SK-N-SH (cell line): ENCODE measurements at regions not wholly inside any gene's neighbourhood (a gene's known extent, or its start where the extent isn't known, plus 50 kb on each side); places are given as distances from the start of the nearest gene placed in this dataset.

Experiments used
- CTCF ChIA-PET: fragments of 300-600, 350-600 bp; formaldehyde crosslinking; extraction: SDS; loops from one replicate; lab custom pipeline; 2021; lab: Yijun Ruan, JAX
- POLR2A ChIA-PET: fragments of 350-600 bp; sonication (Branson Sonifier 250); formaldehyde crosslinking; extraction: SDS; loops from one replicate; lab custom pipeline; 2020; ENCODE audit warnings: antibody characterized with exemption, inconsistent platforms; lab: Yijun Ruan, JAX
- DNase-seq: peaks from one replicate; pipeline ENCODE4 v3.0.0; 2012
- H2AFZ ChIP-seq: fragments of 200-600 bp; sonication (generic); 2 replicates; pipeline ENCODE4 v1.8.1; 2016; ENCODE audit warnings: antibody characterized with exemption, mild to moderate bottlenecking, low read depth
- H3F3A ChIP-seq: fragments of 200-600 bp; sonication (generic); replicated peaks from 2 replicates; pipeline ENCODE3; 2016; ENCODE audit warnings: antibody characterized with exemption, mild to moderate bottlenecking; ENCODE audit not compliant: insufficient read depth
- H3K27ac ChIP-seq, 2 experiments: fragments of 200-500 bp in 1 of 2; fragments of 200-600 bp in 1 of 2; sonication (Bioruptor generic) in 1 of 2; sonication (generic), shearing (Covaris generic) in 1 of 2; 2 replicates each; pipeline versions ENCODE4 v1.5.1 to v1.6.1; 2014 to 2016; ENCODE audit warnings: low read depth in 2 of 2, inconsistent platforms in 1 of 2, low read length in 1 of 2, mild to moderate bottlenecking in 1 of 2, mixed read lengths in 1 of 2
- H3K27me3 ChIP-seq: fragments of 200-600 bp; sonication (generic), shearing (Covaris generic); 2 replicates; pipeline ENCODE4 v1.6.1; 2016; ENCODE audit warnings: mixed run types; ENCODE audit not compliant: insufficient read depth
- H3K36me3 ChIP-seq, 2 experiments: fragments of 200-500 bp in 1 of 2; fragments of 200-600 bp in 1 of 2; sonication (Bioruptor generic) in 1 of 2; sonication (generic) in 1 of 2; replicated peaks in 1 of 2; 2 replicates each; pipeline versions ENCODE3 to v1.5.1; 2014 to 2016; ENCODE audit warnings: low read length in 1 of 2, mild to moderate bottlenecking in 1 of 2; ENCODE audit not compliant: insufficient read depth in 2 of 2, control insufficient read depth in 1 of 2
- H3K4me1 ChIP-seq, 2 experiments: fragments of 200-500 bp in 1 of 2; fragments of 200-600 bp in 1 of 2; sonication (Bioruptor generic) in 1 of 2; sonication (generic), shearing (Covaris generic) in 1 of 2; 2 replicates each; pipeline versions ENCODE4 v1.5.1 to v1.6.1; 2014 to 2016; ENCODE audit warnings: low read depth in 1 of 2, low read length in 1 of 2, mixed run types in 1 of 2; ENCODE audit not compliant: insufficient read depth in 2 of 2, control insufficient read depth in 1 of 2
- H3K4me2 ChIP-seq: fragments of 200-600 bp; sonication (generic), shearing (Covaris generic); 2 replicates; pipeline ENCODE4 v1.6.1; 2017; ENCODE audit warnings: mixed run types
- H3K4me3 ChIP-seq, 2 experiments: fragments of 200-500 bp in 1 of 2; fragments of 200-600 bp in 1 of 2; sonication (Bioruptor generic) in 1 of 2; sonication (generic), shearing (Covaris generic) in 1 of 2; 2 replicates each; pipeline versions ENCODE4 v1.5.1 to v1.8.1; 2014 to 2016; ENCODE audit warnings: low read depth in 2 of 2, inconsistent platforms in 1 of 2, low read length in 1 of 2, mild to moderate bottlenecking in 1 of 2, mixed read lengths in 1 of 2, moderate library complexity in 1 of 2
- H3K79me2 ChIP-seq: fragments of 200-600 bp; sonication (generic); 2 replicates; pipeline ENCODE4 v1.8.1; 2017; ENCODE audit warnings: mild to moderate bottlenecking; ENCODE audit not compliant: insufficient read depth
- H3K9ac ChIP-seq: fragments of 200-600 bp; sonication (generic); 2 replicates; pipeline ENCODE4 v1.6.1; 2017; ENCODE audit warnings: mixed run types
- H3K9me2 ChIP-seq: fragments of 200-600 bp; sonication (generic); 2 replicates; pipeline ENCODE4 v1.6.1; 2017; ENCODE audit warnings: mixed run types
- H3K9me3 ChIP-seq: fragments of 200-600 bp; sonication (generic); 2 replicates; pipeline ENCODE4 v1.6.1; 2017; ENCODE audit warnings: mixed run types, mild to moderate bottlenecking, moderate library complexity
- H4K20me1 ChIP-seq: fragments of 200-600 bp; sonication (generic); 2 replicates; pipeline ENCODE4 v1.6.1; 2017; ENCODE audit warnings: mild to moderate bottlenecking, mixed run types; ENCODE audit not compliant: insufficient read depth
- CHD2 ChIP-seq: fragments of 150-350 bp; IDR thresholded peaks from 2 replicates; pipeline ENCODE4 v1.6.1; 2018; ENCODE audit warnings: low read length; ENCODE audit not compliant: partially characterized antibody
- EP300 ChIP-seq, 2 experiments: IDR thresholded peaks; 2 replicates each; pipeline versions ENCODE4 v1.4.0 to v1.6.1; 2012; ENCODE audit warnings: borderline replicate concordance in 1 of 2, low read depth in 1 of 2, low read length in 1 of 2
- FOSL2 ChIP-seq: IDR thresholded peaks from 2 replicates; pipeline ENCODE4 v1.4.0; 2012; ENCODE audit warnings: low read depth, mild to moderate bottlenecking, moderate library complexity, borderline replicate concordance
- GATA2 ChIP-seq: sonication (generic); formaldehyde crosslinking; IDR thresholded peaks from 2 replicates; pipeline ENCODE4 v1.5.0; 2020; ENCODE audit warnings: mild to moderate bottlenecking, missing genetic modification reagents
- JUND ChIP-seq: IDR thresholded peaks from 2 replicates; pipeline ENCODE4 v1.4.0; 2012
- MEF2A ChIP-seq: IDR thresholded peaks from 2 replicates; pipeline ENCODE4 v1.4.0; 2012; ENCODE audit warnings: low read depth, borderline replicate concordance
- MXI1 ChIP-seq: IDR thresholded peaks from 2 replicates; pipeline ENCODE4 v1.6.1; 2012; ENCODE audit warnings: mild to moderate bottlenecking, low read depth, low read length, improper control_type of control experiment
- NRF1 ChIP-seq: IDR thresholded peaks from 2 replicates; pipeline ENCODE4 v1.6.1; 2012; ENCODE audit warnings: low read depth, mild to moderate bottlenecking, low read length
- PBX3 ChIP-seq: IDR thresholded peaks from 2 replicates; pipeline ENCODE4; 2012
- POLR2AphosphoS5 ChIP-seq: IDR thresholded peaks from 2 replicates; pipeline ENCODE4 v1.6.1; 2012; ENCODE audit warnings: low read depth, low read length
- RFX5 ChIP-seq: IDR thresholded peaks from 2 replicates; pipeline ENCODE4 v1.6.1; 2012; ENCODE audit warnings: mild to moderate bottlenecking, improper control_type of control experiment, low read length
- RXRA ChIP-seq: IDR thresholded peaks from 2 replicates; pipeline ENCODE4 v1.4.0; 2012; ENCODE audit warnings: low read depth, mild to moderate bottlenecking, borderline replicate concordance
- SMC3 ChIP-seq: IDR thresholded peaks from 2 replicates; pipeline ENCODE4 v1.6.1; 2012; ENCODE audit warnings: low read depth, low read length, improper control_type of control experiment
- TEAD4 ChIP-seq: IDR thresholded peaks from 2 replicates; pipeline ENCODE4 v1.4.0; 2012; ENCODE audit warnings: mild to moderate bottlenecking, borderline replicate concordance; ENCODE audit not compliant: insufficient read depth
- YY1 ChIP-seq: IDR thresholded peaks from 2 replicates; pipeline ENCODE4 v1.4.0; 2012; ENCODE audit warnings: low read depth, mild to moderate bottlenecking
- ZBTB33 ChIP-seq: IDR thresholded peaks from 2 replicates; pipeline ENCODE4 v1.4.0; 2012; ENCODE audit warnings: low read depth, borderline replicate concordance
- WGBS: methylation state at CpG from one replicate; pipeline ENCODE4 v1.1.6; 2017; ENCODE audit warnings: low lambda C conversion rate; 5-methylcytosine and 5-hydroxymethylcytosine counted together
- TF ChIP-seq, protein P1 (sequence below): IDR thresholded peaks from 2 replicates; pipeline ENCODE4 v1.6.1; 2012; ENCODE audit warnings: mild to moderate bottlenecking, low read depth, low read length, moderate library complexity

GRCh38 chr1:208637181-208637580, 393.0 kb upstream of the PLXNA2 start:
- ChIA-PET CTCF (interaction anchor here (0.6 to 4.0 kb wide), 3 partner anchors 15 to 57 kb away, joined by 3 to 22 read pairs (median 3); no protein-coding TSS in a partner anchor), POLR2A (no interaction called here)
- DNase-seq: no peak
- H2AFZ ChIP-seq: no peak overlapping the region
- no peaks in the 10 kb centered on the region for H3K9me2 ChIP-seq
- no peaks in the 10 kb centered on the region for H3K36me3 ChIP-seq
- no peaks in the 10 kb centered on the region for H3K79me2 ChIP-seq
- H3K27me3 ChIP-seq: no peaks in the 10 kb centered on the region
- WGBS: 35% methylated on average over 3 of the region's 3 CpGs
- no peaks in the 10 kb centered on the region for H4K20me1 ChIP-seq
- H3K4me3 ChIP-seq: no peak overlapping the region
- H3K9me3 ChIP-seq: no peaks in the 10 kb centered on the region
- no peak for TF ChIP-seq EP300 (IDR thresholded peaks at IDR 0.05; ENCODE audit: borderline replicate concordance in 1 of 2, low read depth in 1 of 2, low read length in 1 of 2)
- TF ChIP-seq, protein P1, sequence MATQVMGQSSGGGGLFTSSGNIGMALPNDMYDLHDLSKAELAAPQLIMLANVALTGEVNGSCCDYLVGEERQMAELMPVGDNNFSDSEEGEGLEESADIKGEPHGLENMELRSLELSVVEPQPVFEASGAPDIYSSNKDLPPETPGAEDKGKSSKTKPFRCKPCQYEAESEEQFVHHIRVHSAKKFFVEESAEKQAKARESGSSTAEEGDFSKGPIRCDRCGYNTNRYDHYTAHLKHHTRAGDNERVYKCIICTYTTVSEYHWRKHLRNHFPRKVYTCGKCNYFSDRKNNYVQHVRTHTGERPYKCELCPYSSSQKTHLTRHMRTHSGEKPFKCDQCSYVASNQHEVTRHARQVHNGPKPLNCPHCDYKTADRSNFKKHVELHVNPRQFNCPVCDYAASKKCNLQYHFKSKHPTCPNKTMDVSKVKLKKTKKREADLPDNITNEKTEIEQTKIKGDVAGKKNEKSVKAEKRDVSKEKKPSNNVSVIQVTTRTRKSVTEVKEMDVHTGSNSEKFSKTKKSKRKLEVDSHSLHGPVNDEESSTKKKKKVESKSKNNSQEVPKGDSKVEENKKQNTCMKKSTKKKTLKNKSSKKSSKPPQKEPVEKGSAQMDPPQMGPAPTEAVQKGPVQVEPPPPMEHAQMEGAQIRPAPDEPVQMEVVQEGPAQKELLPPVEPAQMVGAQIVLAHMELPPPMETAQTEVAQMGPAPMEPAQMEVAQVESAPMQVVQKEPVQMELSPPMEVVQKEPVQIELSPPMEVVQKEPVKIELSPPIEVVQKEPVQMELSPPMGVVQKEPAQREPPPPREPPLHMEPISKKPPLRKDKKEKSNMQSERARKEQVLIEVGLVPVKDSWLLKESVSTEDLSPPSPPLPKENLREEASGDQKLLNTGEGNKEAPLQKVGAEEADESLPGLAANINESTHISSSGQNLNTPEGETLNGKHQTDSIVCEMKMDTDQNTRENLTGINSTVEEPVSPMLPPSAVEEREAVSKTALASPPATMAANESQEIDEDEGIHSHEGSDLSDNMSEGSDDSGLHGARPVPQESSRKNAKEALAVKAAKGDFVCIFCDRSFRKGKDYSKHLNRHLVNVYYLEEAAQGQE: no peak
- no peak for TF ChIP-seq CHD2
- no peak for TF ChIP-seq SMC3
- no peak for TF ChIP-seq RXRA
- no peak for TF ChIP-seq YY1
- TF ChIP-seq MEF2A: no peak
- no peak for TF ChIP-seq PBX3
- TF ChIP-seq RFX5: no peak
- no peak for TF ChIP-seq TEAD4
- no peak for TF ChIP-seq FOSL2
- no peak for TF ChIP-seq POLR2AphosphoS5
- TF ChIP-seq ZBTB33: no peak
- TF ChIP-seq JUND: no peak
- TF ChIP-seq MXI1: no peak
- no peak for TF ChIP-seq GATA2 (CRISPR knock-in tag)
- no peak for TF ChIP-seq NRF1
- peaks cover 0 to 3% of the 10 kb centered on the region in 2 experiments; a peak in 1 of 4 replicates for H3K4me1 ChIP-seq
- no peak overlapping the region for H3K27ac ChIP-seq
- H3K9ac ChIP-seq: no peak overlapping the region
- H3K4me2 ChIP-seq: no peak overlapping the region
- no peaks in the 10 kb centered on the region for H3F3A ChIP-seq
